22Rv1 (cell line): ENCODE measurements at regions not wholly inside any gene's neighbourhood (a gene's known extent, or its start where the extent isn't known, plus 50 kb on each side); places are given as distances from the start of the nearest gene placed in this dataset.

Experiments
- CTCF ChIP-seq: fragments of 450-650 bp; IDR thresholded peaks from 2 replicates; pipeline ENCODE4 v1.5.1; 2017; ENCODE audit warnings: mild to moderate bottlenecking
- ZFX ChIP-seq: fragments of 450-650 bp; IDR thresholded peaks from 2 replicates; pipeline ENCODE4 v1.6.1; 2017; ENCODE audit warnings: antibody characterized with exemption, borderline replicate concordance

- no peak for TF ChIP-seq CTCF
- TF ChIP-seq ZFX = no peak
Observed at GRCh38 chr16:63816276-63816675, 1305.6 kb downstream of the CDH11 start.
